ENCODE measurements at regions not wholly inside any gene's neighbourhood (a gene's known extent, or its start where the extent isn't known, plus 50 kb on each side); places are given as distances from the start of the nearest gene placed in this dataset.

DNA sequence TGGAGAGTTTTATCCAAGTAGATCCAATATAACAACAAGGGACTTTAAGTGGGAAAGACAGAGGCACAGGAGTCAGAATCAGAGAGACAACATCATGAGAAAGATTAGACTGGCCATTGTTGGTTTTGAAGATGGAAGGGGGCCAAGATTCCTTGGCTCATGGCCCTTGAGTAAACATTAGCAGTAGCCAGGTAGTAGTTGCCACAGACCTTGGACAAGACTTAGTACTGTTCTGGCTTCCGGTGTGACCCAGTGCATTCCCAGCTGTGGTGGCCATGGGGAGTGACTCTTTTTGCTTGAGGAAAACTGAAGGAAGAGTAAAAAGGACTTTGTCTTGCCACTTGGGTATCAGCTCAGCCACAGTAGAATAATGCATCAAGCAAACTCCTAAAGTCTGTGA is 462.2 kb upstream of the CPXCR1 start:
- TF ChIP-seq, protein P1, sequence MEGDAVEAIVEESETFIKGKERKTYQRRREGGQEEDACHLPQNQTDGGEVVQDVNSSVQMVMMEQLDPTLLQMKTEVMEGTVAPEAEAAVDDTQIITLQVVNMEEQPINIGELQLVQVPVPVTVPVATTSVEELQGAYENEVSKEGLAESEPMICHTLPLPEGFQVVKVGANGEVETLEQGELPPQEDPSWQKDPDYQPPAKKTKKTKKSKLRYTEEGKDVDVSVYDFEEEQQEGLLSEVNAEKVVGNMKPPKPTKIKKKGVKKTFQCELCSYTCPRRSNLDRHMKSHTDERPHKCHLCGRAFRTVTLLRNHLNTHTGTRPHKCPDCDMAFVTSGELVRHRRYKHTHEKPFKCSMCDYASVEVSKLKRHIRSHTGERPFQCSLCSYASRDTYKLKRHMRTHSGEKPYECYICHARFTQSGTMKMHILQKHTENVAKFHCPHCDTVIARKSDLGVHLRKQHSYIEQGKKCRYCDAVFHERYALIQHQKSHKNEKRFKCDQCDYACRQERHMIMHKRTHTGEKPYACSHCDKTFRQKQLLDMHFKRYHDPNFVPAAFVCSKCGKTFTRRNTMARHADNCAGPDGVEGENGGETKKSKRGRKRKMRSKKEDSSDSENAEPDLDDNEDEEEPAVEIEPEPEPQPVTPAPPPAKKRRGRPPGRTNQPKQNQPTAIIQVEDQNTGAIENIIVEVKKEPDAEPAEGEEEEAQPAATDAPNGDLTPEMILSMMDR (IDR thresholded peaks at IDR 0.05), result no peak
- no peak for TF ChIP-seq EZH2 (IDR thresholded peaks at IDR 0.05; ENCODE audit: borderline replicate concordance, insufficient read depth, low read depth, low read length, poor library complexity, severe bottlenecking)
